GM19043 (cell line): ENCODE measurements at regions not wholly inside any gene's neighbourhood (a gene's known extent, or its start where the extent isn't known, plus 50 kb on each side); places are given as distances from the start of the nearest gene placed in this dataset.

Experiments
- ATAC-seq: cut with Tn5 transposase; IDR thresholded peaks from one replicate; pipeline ENCODE4 v1.9.1; 2021; ENCODE audit warnings: low read depth; ENCODE audit not compliant: unreplicated experiment

GRCh38 chr3:148433665-148434064 lies 264.0 kb upstream of the AGTR1 start:
- ATAC-seq: no peak

- no peak for ATAC-seq
Measured at GRCh38 chr3:148435534-148435933, 262.2 kb upstream of the AGTR1 start.

- no peak for ATAC-seq
Measured at GRCh38 chr3:148439254-148439822, 258.4 kb upstream of the AGTR1 start.

- ATAC-seq: no peak
Measured at GRCh38 chr3:148441191-148441590, 256.5 kb upstream of the AGTR1 start.

- no peak for ATAC-seq
Measured at GRCh38 chr3:148450819-148451218, 246.9 kb upstream of the AGTR1 start.

- no peak for ATAC-seq
Measured at GRCh38 chr3:148451969-148452368, 245.7 kb upstream of the AGTR1 start.

GRCh38 chr3:148453781-148454191 lies 243.9 kb upstream of the AGTR1 start:
- ATAC-seq: no peak

- ATAC-seq: no peak
Measured at GRCh38 chr3:148455098-148455497, 242.6 kb upstream of the AGTR1 start.

- ATAC-seq: no peak
Measured at GRCh38 chr3:148457886-148458285, 239.8 kb upstream of the AGTR1 start.

GRCh38 chr3:148459931-148460513 lies 237.7 kb upstream of the AGTR1 start:
- no peak for ATAC-seq

GRCh38 chr3:148460686-148461085 lies 237.0 kb upstream of the AGTR1 start:
- no peak for ATAC-seq

- ATAC-seq: no peak
Measured at GRCh38 chr3:148464246-148464645, 233.5 kb upstream of the AGTR1 start.

- ATAC-seq: no peak
Measured at GRCh38 chr3:148466143-148466542, 231.6 kb upstream of the AGTR1 start.

GRCh38 chr3:148466980-148467740 lies 230.5 kb upstream of the AGTR1 start:
- ATAC-seq: no peak

- no peak for ATAC-seq
Measured at GRCh38 chr3:148477375-148477774, 220.3 kb upstream of the AGTR1 start.

- ATAC-seq: no peak
Measured at GRCh38 chr3:148493631-148494030, 204.1 kb upstream of the AGTR1 start.

- ATAC-seq: no peak
Measured at GRCh38 chr3:148494451-148494850, 203.3 kb upstream of the AGTR1 start.

- no peak for ATAC-seq
Measured at GRCh38 chr3:148500881-148501280, 196.8 kb upstream of the AGTR1 start.

GRCh38 chr3:148510116-148510515 lies 187.6 kb upstream of the AGTR1 start:
- ATAC-seq: no peak

GRCh38 chr3:148510561-148510960 lies 187.1 kb upstream of the AGTR1 start:
- ATAC-seq: no peak

- no peak for ATAC-seq
Measured at GRCh38 chr3:148512648-148513047, 185.1 kb upstream of the AGTR1 start.

GRCh38 chr3:148513096-148513543 lies 184.6 kb upstream of the AGTR1 start:
- no peak for ATAC-seq
